ENCODE measurements at regions not wholly inside any gene's neighbourhood (a gene's known extent, or its start where the extent isn't known, plus 50 kb on each side); places are given as distances from the start of the nearest gene placed in this dataset.

DNA sequence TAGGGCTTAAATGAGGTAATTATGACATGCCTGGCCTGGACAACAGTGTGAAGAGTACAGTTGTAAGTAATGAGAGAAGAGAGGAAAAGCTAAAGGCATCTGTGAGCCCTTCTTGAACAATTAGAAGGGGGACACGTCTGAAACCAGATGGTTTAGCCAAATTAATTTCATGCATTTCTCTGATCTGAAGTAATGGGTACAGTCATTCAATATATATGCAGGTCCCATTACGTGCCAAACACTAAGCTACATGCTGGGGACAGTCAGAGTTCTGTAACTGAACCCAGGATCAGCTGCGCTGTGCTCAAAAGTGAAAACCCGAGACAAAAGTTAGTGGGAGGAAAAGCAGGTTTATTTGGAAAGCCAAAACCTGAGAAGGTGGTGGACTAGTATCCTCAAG is 207.2 kb upstream of the TMTC1 start:
- no peaks in the 10 kb centered on the region for H3K9me3 ChIP-seq (ENCODE audit: severe bottlenecking)
- no peak overlapping the region for H3K4me3 ChIP-seq (ENCODE audit: severe bottlenecking)
- H3K27ac ChIP-seq (ENCODE audit: poor library complexity, severe bottlenecking), result no peak overlapping the region
- H3K4me1 ChIP-seq (ENCODE audit: insufficient read depth, poor library complexity, severe bottlenecking), result no peaks in the 10 kb centered on the region
- H3K36me3 ChIP-seq (ENCODE audit: low read depth), result no peaks in the 10 kb centered on the region
- TF ChIP-seq, protein P1, sequence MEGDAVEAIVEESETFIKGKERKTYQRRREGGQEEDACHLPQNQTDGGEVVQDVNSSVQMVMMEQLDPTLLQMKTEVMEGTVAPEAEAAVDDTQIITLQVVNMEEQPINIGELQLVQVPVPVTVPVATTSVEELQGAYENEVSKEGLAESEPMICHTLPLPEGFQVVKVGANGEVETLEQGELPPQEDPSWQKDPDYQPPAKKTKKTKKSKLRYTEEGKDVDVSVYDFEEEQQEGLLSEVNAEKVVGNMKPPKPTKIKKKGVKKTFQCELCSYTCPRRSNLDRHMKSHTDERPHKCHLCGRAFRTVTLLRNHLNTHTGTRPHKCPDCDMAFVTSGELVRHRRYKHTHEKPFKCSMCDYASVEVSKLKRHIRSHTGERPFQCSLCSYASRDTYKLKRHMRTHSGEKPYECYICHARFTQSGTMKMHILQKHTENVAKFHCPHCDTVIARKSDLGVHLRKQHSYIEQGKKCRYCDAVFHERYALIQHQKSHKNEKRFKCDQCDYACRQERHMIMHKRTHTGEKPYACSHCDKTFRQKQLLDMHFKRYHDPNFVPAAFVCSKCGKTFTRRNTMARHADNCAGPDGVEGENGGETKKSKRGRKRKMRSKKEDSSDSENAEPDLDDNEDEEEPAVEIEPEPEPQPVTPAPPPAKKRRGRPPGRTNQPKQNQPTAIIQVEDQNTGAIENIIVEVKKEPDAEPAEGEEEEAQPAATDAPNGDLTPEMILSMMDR (IDR thresholded peaks at IDR 0.05; ENCODE audit: poor library complexity, severe bottlenecking), result no peak
- no peak for DNase-seq (ENCODE audit: low spot score)
- H3K27me3 ChIP-seq (ENCODE audit: insufficient read depth, poor library complexity, severe bottlenecking), result no peaks in the 10 kb centered on the region
- no peak for ATAC-seq (ENCODE audit: low read depth)

DNA sequence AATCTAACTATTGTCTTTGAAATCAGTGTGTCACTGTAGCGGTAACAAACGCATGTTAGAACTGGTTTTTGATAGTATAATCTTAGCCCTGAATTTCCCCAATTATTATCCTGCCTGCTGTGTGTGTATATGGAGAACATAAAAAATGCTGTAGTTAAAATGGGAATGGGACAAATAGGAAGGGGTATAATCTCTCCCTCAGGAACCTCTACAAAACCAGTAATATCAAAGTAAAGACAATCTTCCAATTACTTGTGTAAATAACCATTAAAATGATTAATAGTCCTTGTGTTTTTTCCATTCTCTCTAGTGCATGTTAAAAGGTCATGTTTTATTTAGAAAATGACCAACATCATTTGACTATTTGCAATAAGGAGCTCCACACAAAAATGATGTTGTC is 200.1 kb upstream of the TMTC1 start:
- no peaks in the 10 kb centered on the region for H3K4me1 ChIP-seq (ENCODE audit: insufficient read depth, poor library complexity, severe bottlenecking)
- H3K9me3 ChIP-seq (ENCODE audit: severe bottlenecking), result no peaks in the 10 kb centered on the region
- H3K27ac ChIP-seq (ENCODE audit: poor library complexity, severe bottlenecking), result no peak overlapping the region
- no peaks in the 10 kb centered on the region for H3K27me3 ChIP-seq (ENCODE audit: insufficient read depth, poor library complexity, severe bottlenecking)
- H3K36me3 ChIP-seq (ENCODE audit: low read depth), result no peaks in the 10 kb centered on the region
- H3K4me3 ChIP-seq (ENCODE audit: severe bottlenecking), result no peak overlapping the region
- ATAC-seq (ENCODE audit: low read depth) (no peak), DNase-seq (ENCODE audit: low spot score) (no peak)
- TF ChIP-seq, protein P1 (IDR thresholded peaks at IDR 0.05; ENCODE audit: poor library complexity, severe bottlenecking), result no peak

DNA sequence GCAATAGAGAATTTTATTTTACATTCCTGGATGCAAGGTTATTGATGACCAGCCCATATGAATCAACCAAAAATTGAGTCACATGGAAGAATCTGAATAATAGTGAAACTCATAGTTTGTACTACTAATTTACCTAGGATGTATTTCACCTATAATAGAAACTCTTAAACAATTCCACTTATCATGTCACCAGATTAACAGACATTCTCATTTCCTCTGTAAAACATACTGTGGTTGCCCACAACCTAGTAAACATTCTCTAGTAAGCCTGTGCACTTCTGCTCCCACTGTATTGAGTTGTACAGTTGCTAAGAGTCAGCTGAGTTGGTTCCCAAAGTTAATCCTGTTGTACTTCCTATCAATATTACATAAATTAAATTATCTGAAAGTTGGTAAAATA is 196.6 kb upstream of the TMTC1 start:
- DNase-seq (ENCODE audit: low spot score), result no peak
- ATAC-seq (ENCODE audit: low read depth), result no peak

DNA sequence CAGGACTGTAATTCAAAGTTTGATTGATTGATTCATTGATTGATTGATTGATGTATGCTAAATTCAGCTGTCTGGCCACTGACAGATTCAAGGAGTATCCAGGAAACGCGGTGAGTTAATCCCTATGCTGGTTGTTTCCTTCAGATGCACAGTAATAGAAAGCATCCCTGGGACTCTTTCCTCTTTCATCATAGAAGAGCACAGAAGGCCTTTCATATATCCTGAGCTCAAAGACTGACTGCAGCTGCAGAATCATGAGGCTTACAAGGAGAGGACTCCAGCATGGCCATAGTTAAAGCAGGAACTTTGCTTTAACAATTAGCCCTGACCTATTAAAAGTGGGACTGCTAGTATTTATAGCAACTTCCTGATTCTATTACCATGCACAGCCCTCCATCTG is 187.7 kb upstream of the TMTC1 start:
- Histone ChIP-seq H3K36me3 (ENCODE audit: low read depth) (no peaks in the 10 kb centered on the region), H3K9me3 (ENCODE audit: severe bottlenecking) (no peaks in the 10 kb centered on the region), H3K4me3 (ENCODE audit: severe bottlenecking) (no peak overlapping the region), H3K4me1 (ENCODE audit: insufficient read depth, poor library complexity, severe bottlenecking) (no peaks in the 10 kb centered on the region), H3K27me3 (ENCODE audit: insufficient read depth, poor library complexity, severe bottlenecking) (no peaks in the 10 kb centered on the region), H3K27ac (ENCODE audit: poor library complexity, severe bottlenecking) (no peak overlapping the region)
- TF ChIP-seq, protein P1 (IDR thresholded peaks at IDR 0.05; ENCODE audit: poor library complexity, severe bottlenecking), result no peak
- ATAC-seq (ENCODE audit: low read depth), result no peak
- no peak for DNase-seq (ENCODE audit: low spot score)

More for the DNA sequence above, 196.6 kb upstream of the TMTC1 start:
- H3K27ac ChIP-seq (ENCODE audit: poor library complexity, severe bottlenecking), result no peak overlapping the region
- H3K9me3 ChIP-seq (ENCODE audit: severe bottlenecking), result no peaks in the 10 kb centered on the region
- TF ChIP-seq, protein P1 (IDR thresholded peaks at IDR 0.05; ENCODE audit: poor library complexity, severe bottlenecking), result no peak
- no peaks in the 10 kb centered on the region for H3K36me3 ChIP-seq (ENCODE audit: low read depth)
- H3K4me3 ChIP-seq (ENCODE audit: severe bottlenecking), result no peak overlapping the region
- no peaks in the 10 kb centered on the region for H3K27me3 ChIP-seq (ENCODE audit: insufficient read depth, poor library complexity, severe bottlenecking)
- no peaks in the 10 kb centered on the region for H3K4me1 ChIP-seq (ENCODE audit: insufficient read depth, poor library complexity, severe bottlenecking)

DNA sequence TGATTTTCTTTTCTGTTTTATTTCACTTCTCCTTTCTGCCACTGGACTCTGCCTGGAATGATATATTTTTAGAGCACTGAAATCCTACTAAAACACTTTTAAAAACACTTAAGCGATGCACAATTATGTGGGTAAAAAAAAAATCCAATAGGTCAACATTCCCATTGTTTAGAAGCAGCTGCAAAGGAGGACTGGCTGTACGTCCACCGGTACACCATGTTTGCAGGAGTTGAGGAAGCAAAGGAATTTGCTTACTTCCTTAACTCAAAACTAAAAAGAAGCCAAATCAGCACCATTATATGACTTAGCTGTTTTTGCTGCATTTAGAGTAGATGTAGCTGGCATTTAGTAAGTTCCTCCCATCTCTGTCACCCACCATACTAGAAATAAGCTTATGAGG is 186.8 kb upstream of the TMTC1 start:
- no peak for ATAC-seq (ENCODE audit: low read depth)
- TF ChIP-seq, protein P1 (IDR thresholded peaks at IDR 0.05; ENCODE audit: poor library complexity, severe bottlenecking), result no peak

More for the DNA sequence above, 186.8 kb upstream of the TMTC1 start:
- H3K27me3 ChIP-seq (ENCODE audit: insufficient read depth, poor library complexity, severe bottlenecking), result no peaks in the 10 kb centered on the region
- H3K4me3 ChIP-seq (ENCODE audit: severe bottlenecking), result no peak overlapping the region
- no peaks in the 10 kb centered on the region for H3K9me3 ChIP-seq (ENCODE audit: severe bottlenecking)
- H3K36me3 ChIP-seq (ENCODE audit: low read depth), result no peaks in the 10 kb centered on the region
- DNase-seq (ENCODE audit: low spot score), result no peak
- no peaks in the 10 kb centered on the region for H3K4me1 ChIP-seq (ENCODE audit: insufficient read depth, poor library complexity, severe bottlenecking)
- H3K27ac ChIP-seq (ENCODE audit: poor library complexity, severe bottlenecking), result no peak overlapping the region

All from RWPE2 (cell line).